ENCODE measurements at regions not wholly inside any gene's neighbourhood (a gene's known extent, or its start where the extent isn't known, plus 50 kb on each side); places are given as distances from the start of the nearest gene placed in this dataset.

GRCh38 chr16:16982614-16983013 lies 488.1 kb downstream of the XYLT1 start:
- TF ChIP-seq CTCF (IDR thresholded peaks at IDR 0.05), result no peak
- no peak for TF ChIP-seq ZFX (IDR thresholded peaks at IDR 0.05; ENCODE audit: borderline replicate concordance)
